ENCODE measurements at regions not wholly inside any gene's neighbourhood (a gene's known extent, or its start where the extent isn't known, plus 50 kb on each side); places are given as distances from the start of the nearest gene placed in this dataset.

- no peak for TF ChIP-seq CTCF (conservative IDR thresholded peaks at IDR 0.05; ENCODE audit: low read length)
- no peak for TF ChIP-seq EZH2phosphoT487 (IDR thresholded peaks at IDR 0.05; ENCODE audit: borderline replicate concordance, low read depth, low read length)
These were observed 65.1 kb upstream of the PZP start for GRCh38 chr12:9273276-9273675.
